NCI-H1417 (cell line): ENCODE measurements at regions not wholly inside any gene's neighbourhood (a gene's known extent, or its start where the extent isn't known, plus 50 kb on each side); places are given as distances from the start of the nearest gene placed in this dataset.

ENCODE experiments used
- DNase-seq, 3 experiments: peaks; one replicate each; lab custom pipeline; 2025; lab: John Stamatoyannopoulos, UW

DNA sequence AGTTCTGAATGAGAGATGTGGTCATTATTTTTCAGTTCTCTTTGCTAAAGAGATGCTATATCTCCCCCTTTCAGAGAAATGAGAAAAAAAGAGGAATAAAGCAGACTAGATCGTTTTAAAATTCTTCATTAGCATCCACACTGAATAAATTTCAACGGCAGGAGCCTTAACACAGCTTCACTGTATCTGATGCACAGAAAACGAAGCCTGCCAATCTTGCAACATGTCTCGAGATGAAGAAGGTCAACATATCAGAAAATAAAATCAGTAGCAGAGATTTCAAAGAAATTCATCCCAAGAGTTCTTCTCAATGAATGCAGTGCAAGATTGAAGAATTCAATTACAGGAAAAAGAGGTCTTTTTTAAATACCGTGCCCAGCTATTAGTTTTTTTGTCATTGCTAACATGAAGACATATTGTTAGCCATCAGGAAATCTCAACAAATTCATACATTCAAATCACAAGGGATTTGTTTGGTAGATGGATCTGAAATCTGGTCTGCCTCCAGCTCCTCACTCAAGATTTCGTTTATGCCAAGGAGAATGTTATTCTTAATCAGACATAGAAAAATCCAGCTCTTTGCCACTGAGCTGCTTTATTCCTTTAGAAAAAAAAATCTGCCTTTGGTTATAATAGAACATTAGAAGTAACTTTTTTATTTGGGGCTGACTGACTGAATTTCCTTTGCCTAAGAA is 76.4 kb upstream of the DAB1 start:
- no peak for DNase-seq

GRCh38 chr1:57494530-57495079 is 70.7 kb upstream of the DAB1 start:
- DNase-seq, result no peak

DNA sequence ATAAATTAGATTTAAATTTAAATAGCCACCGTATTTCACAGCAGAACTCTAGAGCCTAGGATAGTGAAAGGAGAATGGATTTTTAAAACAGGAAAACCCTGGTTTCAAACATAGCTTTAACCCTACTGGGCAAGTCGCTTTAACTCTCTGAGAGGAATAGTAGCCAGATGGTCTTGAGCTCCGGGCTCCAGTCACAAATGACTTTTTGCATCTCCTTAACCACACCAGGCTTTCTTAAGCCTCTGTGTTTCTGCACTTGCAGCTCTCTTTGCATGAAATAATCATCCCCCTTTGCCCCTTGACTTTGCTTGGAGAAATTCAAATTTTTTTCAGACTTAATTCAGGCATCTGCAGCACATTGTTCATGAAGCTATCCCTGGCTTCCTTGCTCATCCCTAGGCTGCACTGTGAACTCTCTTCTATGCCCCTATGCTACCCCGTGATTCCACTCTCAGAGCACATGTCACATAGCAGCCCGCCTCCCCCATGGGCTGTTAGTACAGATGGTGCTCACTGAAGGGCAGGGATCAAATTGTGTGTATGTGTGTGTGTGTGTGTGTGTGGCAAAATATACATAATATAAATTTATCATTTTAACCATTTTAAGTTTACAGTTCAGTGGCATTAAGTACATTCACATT is 68.8 kb upstream of the DAB1 start:
- no peak for DNase-seq

DNA sequence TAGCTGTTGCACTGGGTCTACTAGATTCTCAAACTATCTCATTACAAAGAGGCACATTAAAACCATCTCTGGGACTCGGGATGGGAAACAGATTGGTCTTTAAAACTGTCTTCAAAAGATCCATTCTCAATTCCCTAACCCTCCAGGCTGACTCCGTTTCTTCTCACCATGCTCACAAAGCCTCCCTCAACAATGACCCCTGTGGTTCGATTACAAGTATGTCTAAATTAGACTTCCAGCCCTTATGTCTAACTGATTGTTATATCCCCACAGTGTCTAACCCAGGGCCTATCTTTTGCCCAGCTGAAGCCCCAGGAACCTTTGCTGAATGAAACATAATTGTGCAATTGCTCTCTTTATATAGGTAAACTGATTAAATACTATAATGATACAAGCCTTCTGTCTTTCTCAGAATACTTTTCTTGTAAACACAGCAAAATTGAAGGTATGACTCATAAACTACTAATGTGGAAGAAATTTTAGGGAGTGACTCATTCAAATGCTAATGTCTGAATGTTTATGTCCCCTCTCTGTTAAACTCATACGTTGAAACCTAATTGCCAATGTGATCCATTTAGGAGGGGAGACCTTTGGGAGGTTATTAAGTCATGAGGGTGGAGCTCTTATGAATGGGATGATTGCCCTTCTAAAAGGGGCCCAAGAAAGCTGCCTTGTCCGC is 65.6 kb upstream of the DAB1 start:
- no peak for DNase-seq

- DNase-seq, result no peak
Measured at GRCh38 chr1:57485643-57486042, 61.8 kb upstream of the DAB1 start.

GRCh38 chr1:57483954-57484353 is 60.1 kb upstream of the DAB1 start:
- DNase-seq, result no peak

DNA sequence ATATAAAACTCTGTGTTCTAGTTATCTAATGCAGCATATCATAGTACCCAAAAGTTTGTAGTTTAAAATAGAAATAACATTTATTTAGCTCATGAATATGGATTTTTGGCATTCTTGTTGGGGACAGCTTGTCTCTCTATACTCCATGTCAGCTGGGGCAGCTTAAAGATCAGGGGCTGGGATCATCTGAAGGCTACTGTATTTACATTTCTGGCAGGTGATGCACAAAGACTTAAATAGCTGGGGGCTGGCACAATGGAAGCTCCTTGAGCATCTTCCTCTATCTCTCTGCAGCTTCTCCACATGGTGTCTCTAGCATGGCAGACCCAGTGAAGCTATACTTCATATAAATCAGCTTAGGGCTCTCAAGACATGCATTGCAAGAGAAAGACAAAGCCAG is 55.6 kb upstream of the DAB1 start:
- DNase-seq, result no peak

DNA sequence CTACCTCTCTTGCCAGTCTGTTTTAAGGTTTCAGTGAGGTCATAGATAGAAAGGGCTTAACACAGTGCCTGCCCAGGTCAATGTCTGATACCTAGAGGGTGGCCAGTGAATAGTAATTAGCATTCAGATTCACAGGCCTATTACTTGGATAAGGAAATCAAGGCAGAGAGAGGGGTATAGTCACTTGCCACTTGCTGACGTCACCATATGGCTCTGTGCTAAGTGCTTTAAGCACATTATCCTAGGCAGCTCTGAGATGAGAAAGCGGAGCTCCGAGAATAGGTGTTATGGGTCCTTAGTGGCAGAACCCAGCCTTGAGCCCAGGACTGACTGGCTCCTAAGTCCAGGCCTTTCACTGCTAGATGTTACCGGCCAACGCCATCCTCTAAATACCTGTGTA is 51.5 kb upstream of the DAB1 start:
- no peak for DNase-seq

DNA sequence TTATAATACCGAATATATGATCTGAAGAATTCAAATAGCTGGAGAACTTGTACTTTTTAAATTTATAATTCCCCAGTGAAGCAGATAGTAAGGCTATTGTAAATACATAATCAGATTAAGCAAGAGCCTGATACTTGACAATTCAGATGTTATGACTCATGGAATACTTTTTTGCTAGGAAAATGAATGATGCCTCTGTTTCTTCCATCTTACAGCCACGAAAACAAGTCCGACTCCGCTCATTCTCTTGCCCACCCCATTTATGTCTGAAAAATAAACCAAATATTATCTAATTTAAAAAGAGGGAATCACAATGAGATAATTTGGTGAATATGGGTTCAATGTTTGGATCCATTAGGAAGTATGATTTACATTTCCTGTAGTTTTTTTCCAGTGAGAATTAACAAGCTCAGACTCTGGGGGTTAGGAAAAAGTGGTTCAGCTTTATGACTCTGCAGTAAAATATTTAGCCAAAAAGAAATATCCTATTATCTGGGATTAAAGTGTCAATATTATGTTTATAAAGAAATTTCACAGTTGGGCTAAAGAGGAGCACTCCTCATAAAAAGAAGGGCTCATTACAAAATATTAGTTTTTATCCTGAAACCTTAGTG is 50.4 kb upstream of the DAB1 start:
- DNase-seq, result no peak
